CD8-positive, alpha-beta memory T cell (primary cell): ENCODE measurements at regions not wholly inside any gene's neighbourhood (a gene's known extent, or its start where the extent isn't known, plus 50 kb on each side); places are given as distances from the start of the nearest gene placed in this dataset.
"Not testable (repeated sequence)": the region's sequence is repeated elsewhere in the genome, so short reads cannot be mapped to it uniquely, and the experiment has no call there.

ENCODE experiments used
- CTCF ChIA-PET: fragments of 350-600 bp; sonication (Branson Sonifier 250); formaldehyde crosslinking; loops from one replicate; lab custom pipeline; 2021; ENCODE audit warnings: antibody characterized with exemption; lab: Charles Lee
- POLR2A ChIA-PET: fragments of 350-600 bp; sonication (Branson Sonifier 250); formaldehyde crosslinking; loops from one replicate; lab custom pipeline; 2021; ENCODE audit warnings: antibody characterized with exemption; lab: Charles Lee
- DNase-seq, 5 donors: peaks; one replicate each; pipeline versions ENCODE4 v3.0.0 to v3.0.0-alpha.2; 2020 to 2022; ENCODE audit warnings: mixed read lengths in 1 of 5
- H3K27ac ChIP-seq: one replicate; pipeline ENCODE4 v1.7.0; 2013; ENCODE audit warnings: low read depth, mild to moderate bottlenecking, low read length, moderate library complexity
- H3K27me3 ChIP-seq: 2 replicates; pipeline ENCODE4 v1.7.0; 2013; ENCODE audit warnings: low read length, mild to moderate bottlenecking; ENCODE audit not compliant: insufficient read depth, poor library complexity, severe bottlenecking
- H3K36me3 ChIP-seq: 2 replicates; pipeline ENCODE4 v1.7.0; 2013; ENCODE audit warnings: mild to moderate bottlenecking, low read length, moderate library complexity; ENCODE audit not compliant: insufficient read depth
- H3K4me1 ChIP-seq: 2 replicates; pipeline ENCODE4 v1.7.0; 2013; ENCODE audit warnings: mild to moderate bottlenecking, low read length, moderate library complexity; ENCODE audit not compliant: insufficient read depth
- H3K4me3 ChIP-seq: 2 replicates; pipeline ENCODE4 v1.7.0; 2013; ENCODE audit warnings: mild to moderate bottlenecking, low read length
- H3K9me3 ChIP-seq: 2 replicates; pipeline ENCODE4 v1.7.0; 2013; ENCODE audit warnings: mild to moderate bottlenecking, low read length
- H3K27ac Mint-ChIP-seq, 8 donors: one replicate each; pipeline ENCODE4 v1.8.0; 2020 to 2021; ENCODE audit warnings: mixed read lengths in 8 of 8, mild to moderate bottlenecking in 6 of 8, inconsistent platforms in 3 of 8, moderate library complexity in 3 of 8
- H3K27me3 Mint-ChIP-seq, 2 donors: one replicate each; pipeline ENCODE4 v1.8.0; 2020 to 2021; ENCODE audit warnings: mixed read lengths in 2 of 2, mild to moderate bottlenecking in 1 of 2, moderate library complexity in 1 of 2
- H3K36me3 Mint-ChIP-seq, 3 donors: one replicate each; pipeline ENCODE4 v1.8.0; 2020 to 2021; ENCODE audit warnings: mixed read lengths in 3 of 3, inconsistent platforms in 1 of 3, mild to moderate bottlenecking in 1 of 3
- H3K4me1 Mint-ChIP-seq, 3 donors: one replicate each; pipeline ENCODE4 v1.8.0; 2020 to 2021; ENCODE audit warnings: mixed read lengths in 3 of 3, inconsistent platforms in 1 of 3, mild to moderate bottlenecking in 1 of 3
- H3K4me3 Mint-ChIP-seq, 7 donors: one replicate each; pipeline ENCODE4 v1.8.0; 2020 to 2021; ENCODE audit warnings: mixed read lengths in 7 of 7, mild to moderate bottlenecking in 6 of 7, moderate library complexity in 4 of 7, inconsistent platforms in 2 of 7
- H3K9me3 Mint-ChIP-seq, 5 donors: one replicate each; pipeline ENCODE4 v1.8.0; 2020 to 2022; ENCODE audit warnings: mixed read lengths in 5 of 5, mild to moderate bottlenecking in 3 of 5, moderate library complexity in 2 of 5, inconsistent platforms in 1 of 5

- CTCF ChIA-PET, result interaction anchor here (1.2 to 1.7 kb wide), 2 partner anchors 10 to 11 kb away, joined by 3 read pairs; no protein-coding TSS in a partner anchor
Measured at GRCh38 chr4:17436047-17436749, 75.7 kb downstream of the QDPR start.

GRCh38 chr4:17433827-17434226, 78.1 kb downstream of the QDPR start:
- CTCF ChIA-PET, result no interaction called here
- H3K9me3 ChIP-seq, result no peaks in the 10 kb centered on the region
- no peak overlapping the region for H3K4me3 Mint-ChIP-seq
- H3K4me3 ChIP-seq, result no peak overlapping the region
- H3K36me3 ChIP-seq, result no peaks in the 10 kb centered on the region
- peaks cover 0 to 2% (median 0%) of the 10 kb centered on the region in 5 donors for H3K9me3 Mint-ChIP-seq
- H3K27ac ChIP-seq, result no peak overlapping the region
- DNase-seq, result no peak
- H3K36me3 Mint-ChIP-seq, result peaks cover 0 to 6% (median 0%) of the 10 kb centered on the region in 3 donors
- H3K27me3 Mint-ChIP-seq, result peaks cover 7 to 8% of the 10 kb centered on the region in 2 donors
- H3K27me3 ChIP-seq, result no peaks in the 10 kb centered on the region
- no peak overlapping the region for H3K27ac Mint-ChIP-seq
- H3K4me1 Mint-ChIP-seq, result no peaks in the 10 kb centered on the region
- no peaks in the 10 kb centered on the region for H3K4me1 ChIP-seq
- POLR2A ChIA-PET, result no interaction called here

More at GRCh38 chr4:17436047-17436749, 75.7 kb downstream of the QDPR start:
- H3K27ac Mint-ChIP-seq, POLR2A ChIA-PET, H3K4me3 ChIP-seq, H3K36me3 ChIP-seq, DNase-seq, H3K4me1 ChIP-seq, H3K27ac ChIP-seq, H3K4me3 Mint-ChIP-seq, H3K9me3 Mint-ChIP-seq, H3K9me3 ChIP-seq, H3K4me1 Mint-ChIP-seq, H3K27me3 ChIP-seq: not testable (repeated sequence)
- H3K36me3 Mint-ChIP-seq, result peaks cover 0 to 11% (median 0%) of the 10 kb centered on the region in 3 donors
- H3K27me3 Mint-ChIP-seq, result peaks cover 0 to 11% of the 10 kb centered on the region in 2 donors

GRCh38 chr4:17427991-17428390, 83.9 kb downstream of the QDPR start:
- POLR2A ChIA-PET, result no interaction called here

GRCh38 chr4:17426222-17426621, 85.7 kb downstream of the QDPR start:
- no peaks in the 10 kb centered on the region for H3K4me1 Mint-ChIP-seq
- peaks cover 4 to 12% of the 10 kb centered on the region in 2 donors for H3K27me3 Mint-ChIP-seq
- H3K4me3 Mint-ChIP-seq, result no peak overlapping the region
- H3K4me1 ChIP-seq, result no peaks in the 10 kb centered on the region
- no peaks in the 10 kb centered on the region for H3K9me3 ChIP-seq
- no peak overlapping the region for H3K4me3 ChIP-seq
- peaks cover 0 to 2% (median 0%) of the 10 kb centered on the region in 5 donors for H3K9me3 Mint-ChIP-seq
- no peaks in the 10 kb centered on the region for H3K36me3 Mint-ChIP-seq
- H3K27me3 ChIP-seq, result no peaks in the 10 kb centered on the region
- CTCF ChIA-PET, result no interaction called here
- POLR2A ChIA-PET, result no interaction called here
- no peak for DNase-seq
- H3K27ac ChIP-seq, result no peak overlapping the region
- H3K27ac Mint-ChIP-seq, result no peak overlapping the region
- H3K36me3 ChIP-seq, result no peaks in the 10 kb centered on the region

More at GRCh38 chr4:17427991-17428390, 83.9 kb downstream of the QDPR start:
- no peaks in the 10 kb centered on the region for H3K36me3 Mint-ChIP-seq
- Histone ChIP-seq H3K4me1 (no peaks in the 10 kb centered on the region), H3K27ac (no peak overlapping the region), H3K9me3 (no peaks in the 10 kb centered on the region), H3K27me3 (no peaks in the 10 kb centered on the region), H3K4me3 (no peak overlapping the region), H3K36me3 (no peaks in the 10 kb centered on the region)
- H3K9me3 Mint-ChIP-seq, result peaks cover 0 to 2% (median 0%) of the 10 kb centered on the region in 5 donors
- no peak overlapping the region for H3K27ac Mint-ChIP-seq
- H3K27me3 Mint-ChIP-seq, result peaks cover 3 to 12% of the 10 kb centered on the region in 2 donors
- no peak for DNase-seq
- H3K4me1 Mint-ChIP-seq, result no peaks in the 10 kb centered on the region
- CTCF ChIA-PET, result no interaction called here
- no peak overlapping the region for H3K4me3 Mint-ChIP-seq

- H3K36me3 ChIP-seq, result no peaks in the 10 kb centered on the region
- no peaks in the 10 kb centered on the region for H3K4me1 ChIP-seq
- Mint-ChIP-seq H3K4me3 (no peak overlapping the region), H3K27ac (no peak overlapping the region), H3K9me3 (peaks cover 0 to 15% (median 11%) of the 10 kb centered on the region in 5 donors), H3K27me3 (peaks cover 8 to 21% of the 10 kb centered on the region in 2 donors), H3K4me1 (no peaks in the 10 kb centered on the region), H3K36me3 (peaks cover 0 to 10% (median 0%) of the 10 kb centered on the region in 3 donors)
- no peak overlapping the region for H3K27ac ChIP-seq
- no peak for DNase-seq
- POLR2A ChIA-PET, result no interaction called here
- H3K27me3 ChIP-seq, result no peaks in the 10 kb centered on the region
- H3K9me3 ChIP-seq, result no peaks in the 10 kb centered on the region
- CTCF ChIA-PET, result interaction anchor here (1.4 kb wide), 1 partner anchor 30 kb away, joined by 3 read pairs; no protein-coding TSS in a partner anchor
- H3K4me3 ChIP-seq, result no peak overlapping the region
Measured at GRCh38 chr4:17418010-17418409, 93.9 kb downstream of the QDPR start.

GRCh38 chr4:17414392-17414791, 97.5 kb downstream of the QDPR start:
- Histone ChIP-seq H3K4me1 (no peaks in the 10 kb centered on the region), H3K9me3 (no peaks in the 10 kb centered on the region), H3K4me3 (no peak overlapping the region), H3K27ac (no peak overlapping the region), H3K27me3 (no peaks in the 10 kb centered on the region), H3K36me3 (no peaks in the 10 kb centered on the region)
- H3K9me3 Mint-ChIP-seq, result peaks cover 0 to 15% (median 11%) of the 10 kb centered on the region in 5 donors
- H3K36me3 Mint-ChIP-seq, result peaks cover 0 to 10% (median 0%) of the 10 kb centered on the region in 3 donors
- H3K27me3 Mint-ChIP-seq, result peaks cover 3 to 21% of the 10 kb centered on the region in 2 donors
- CTCF ChIA-PET, result no interaction called here
- DNase-seq, result no peak
- no peaks in the 10 kb centered on the region for H3K4me1 Mint-ChIP-seq
- POLR2A ChIA-PET, result no interaction called here
- H3K4me3 Mint-ChIP-seq, result no peak overlapping the region
- H3K27ac Mint-ChIP-seq, result peak overlapping the region in 1 of 8 donors; percentile 13

- ChIA-PET POLR2A (no interaction called here), CTCF (no interaction called here)
- Mint-ChIP-seq H3K4me3 (no peak overlapping the region), H3K27ac (no peak overlapping the region), H3K27me3 (peaks cover 3 to 18% of the 10 kb centered on the region in 2 donors), H3K36me3 (peaks cover 0 to 6% (median 0%) of the 10 kb centered on the region in 3 donors), H3K9me3 (no peaks in the 10 kb centered on the region), H3K4me1 (no peaks in the 10 kb centered on the region)
- Histone ChIP-seq H3K27me3 (no peaks in the 10 kb centered on the region), H3K9me3 (no peaks in the 10 kb centered on the region), H3K4me3 (no peak overlapping the region), H3K27ac (no peak overlapping the region), H3K4me1 (no peaks in the 10 kb centered on the region), H3K36me3 (no peaks in the 10 kb centered on the region)
- DNase-seq, result no peak
Measured at GRCh38 chr4:17400686-17401085, 111.2 kb downstream of the QDPR start.

- no peak for DNase-seq
- no peaks in the 10 kb centered on the region for H3K4me1 ChIP-seq
- POLR2A ChIA-PET, result no interaction called here
- Mint-ChIP-seq H3K4me1 (no peaks in the 10 kb centered on the region), H3K27ac (no peak overlapping the region), H3K9me3 (no peaks in the 10 kb centered on the region), H3K27me3 (peaks cover 0 to 9% of the 10 kb centered on the region in 2 donors), H3K4me3 (no peak overlapping the region), H3K36me3 (peaks cover 0 to 6% (median 0%) of the 10 kb centered on the region in 3 donors)
- no peaks in the 10 kb centered on the region for H3K27me3 ChIP-seq
- CTCF ChIA-PET, result no interaction called here
- H3K27ac ChIP-seq, result no peak overlapping the region
- no peaks in the 10 kb centered on the region for H3K9me3 ChIP-seq
- H3K36me3 ChIP-seq, result no peaks in the 10 kb centered on the region
- no peak overlapping the region for H3K4me3 ChIP-seq
Measured at GRCh38 chr4:17398805-17399204, 113.1 kb downstream of the QDPR start.
